Activated naive CD4-positive, alpha-beta T cell treated with anti-CD3 and anti-CD28 coated beads for 36 hours (primary cell): ENCODE measurements at regions not wholly inside any gene's neighbourhood (a gene's known extent, or its start where the extent isn't known, plus 50 kb on each side); places are given as distances from the start of the nearest gene placed in this dataset.

Source experiments
- CTCF ChIA-PET: fragments of 350-600 bp; sonication (Branson Sonifier 250); formaldehyde crosslinking; loops from one replicate; lab custom pipeline; 2021; ENCODE audit warnings: antibody characterized with exemption; lab: Charles Lee
- DNase-seq: peaks from one replicate; pipeline ENCODE4 v3.0.0-alpha.2; 2020
- H3K27ac Mint-ChIP-seq: one replicate; pipeline ENCODE4 v1.8.0; 2021; ENCODE audit warnings: mild to moderate bottlenecking, mixed read lengths
- H3K27me3 Mint-ChIP-seq: one replicate; pipeline ENCODE4 v1.8.0; 2021; ENCODE audit warnings: low read depth, mixed read lengths
- H3K36me3 Mint-ChIP-seq: one replicate; pipeline ENCODE4 v1.8.0; 2021; ENCODE audit warnings: low read depth, mixed read lengths
- H3K4me1 Mint-ChIP-seq: one replicate; pipeline ENCODE4 v1.8.0; 2021; ENCODE audit warnings: low read depth, mixed read lengths
- H3K4me3 Mint-ChIP-seq: one replicate; pipeline ENCODE4 v1.8.0; 2021; ENCODE audit warnings: mild to moderate bottlenecking, moderate library complexity, mixed read lengths
- H3K9me3 Mint-ChIP-seq: one replicate; pipeline ENCODE4 v1.8.0; 2021; ENCODE audit warnings: mixed read lengths
- intact Hi-C: fragments of 100-400 bp; cut with micrococcal nuclease; formaldehyde crosslinking; loops from one replicate; pipeline ENCODE4 v1.15.1; 2023

- CTCF ChIA-PET: interaction anchor here (0.6 kb wide), 1 partner anchor 320 kb away, joined by 4 read pairs; no protein-coding TSS in a partner anchor
- no peak overlapping the region for H3K4me3 Mint-ChIP-seq
- H3K27me3 Mint-ChIP-seq: peaks cover 44% of the 10 kb centered on the region
- DNase-seq: no peak
- no peaks in the 10 kb centered on the region for H3K9me3 Mint-ChIP-seq
- intact Hi-C loops: no loop called here
- peaks cover 6% of the 10 kb centered on the region for H3K4me1 Mint-ChIP-seq
- no peak overlapping the region for H3K27ac Mint-ChIP-seq
- no peaks in the 10 kb centered on the region for H3K36me3 Mint-ChIP-seq
These were observed 256.7 kb downstream of the BMP7 start for GRCh38 chr20:57009775-57010174.

- H3K36me3 Mint-ChIP-seq: no peaks in the 10 kb centered on the region
- intact Hi-C loops: no loop called here
- no peak overlapping the region for H3K27ac Mint-ChIP-seq
- H3K4me1 Mint-ChIP-seq: peaks cover 1% of the 10 kb centered on the region
- no peak for DNase-seq
- peaks cover 38% of the 10 kb centered on the region for H3K27me3 Mint-ChIP-seq
- no peaks in the 10 kb centered on the region for H3K9me3 Mint-ChIP-seq
- H3K4me3 Mint-ChIP-seq: no peak overlapping the region
- CTCF ChIA-PET: interaction anchor here (0.7 kb wide), 1 partner anchor 18 kb away, joined by 3 read pairs; no protein-coding TSS in a partner anchor
These were observed 253.8 kb downstream of the BMP7 start for GRCh38 chr20:57012691-57013090.

- Mint-ChIP-seq H3K27me3 (peaks cover 37% of the 10 kb centered on the region), H3K27ac (no peak overlapping the region), H3K4me1 (no peaks in the 10 kb centered on the region), H3K9me3 (no peaks in the 10 kb centered on the region), H3K4me3 (no peak overlapping the region), H3K36me3 (no peaks in the 10 kb centered on the region)
- CTCF ChIA-PET: interaction anchor here (0.7 kb wide), 1 partner anchor 19 kb away, joined by 3 read pairs; no protein-coding TSS in a partner anchor
- intact Hi-C loops: no loop called here
- no peak for DNase-seq
These were observed 253.2 kb downstream of the BMP7 start for GRCh38 chr20:57013217-57013616.

- no peak for DNase-seq
- Mint-ChIP-seq H3K4me1 (no peaks in the 10 kb centered on the region), H3K4me3 (no peak overlapping the region), H3K9me3 (no peaks in the 10 kb centered on the region), H3K27ac (no peak overlapping the region), H3K27me3 (peaks cover 38% of the 10 kb centered on the region), H3K36me3 (no peaks in the 10 kb centered on the region)
- intact Hi-C loops: no loop called here
- CTCF ChIA-PET: no interaction called here
These were observed 252.7 kb downstream of the BMP7 start for GRCh38 chr20:57013741-57014140.

- Mint-ChIP-seq H3K27ac (no peak overlapping the region), H3K27me3 (peaks cover 26% of the 10 kb centered on the region), H3K4me3 (no peak overlapping the region), H3K4me1 (no peaks in the 10 kb centered on the region), H3K36me3 (no peaks in the 10 kb centered on the region), H3K9me3 (no peaks in the 10 kb centered on the region)
- DNase-seq: no peak
- intact Hi-C loops: no loop called here
- CTCF ChIA-PET: no interaction called here
These were observed 246.1 kb downstream of the BMP7 start for GRCh38 chr20:57020364-57020763.

- Mint-ChIP-seq H3K27me3 (peaks cover 23% of the 10 kb centered on the region), H3K4me1 (no peaks in the 10 kb centered on the region), H3K36me3 (no peaks in the 10 kb centered on the region), H3K27ac (no peak overlapping the region), H3K9me3 (no peaks in the 10 kb centered on the region), H3K4me3 (no peak overlapping the region)
- DNase-seq: no peak
- intact Hi-C loops: no loop called here
- CTCF ChIA-PET: no interaction called here
These were observed 244.1 kb downstream of the BMP7 start for GRCh38 chr20:57022306-57022705.

GRCh38 chr20:57023007-57023406 is 243.4 kb downstream of the BMP7 start:
- Mint-ChIP-seq H3K27ac (no peak overlapping the region), H3K27me3 (peaks cover 23% of the 10 kb centered on the region), H3K4me1 (no peaks in the 10 kb centered on the region), H3K36me3 (no peaks in the 10 kb centered on the region), H3K9me3 (no peaks in the 10 kb centered on the region), H3K4me3 (no peak overlapping the region)
- intact Hi-C loops: no loop called here
- CTCF ChIA-PET: no interaction called here
- DNase-seq: no peak

- Mint-ChIP-seq H3K27me3 (peaks cover 23% of the 10 kb centered on the region), H3K4me3 (no peak overlapping the region), H3K4me1 (no peaks in the 10 kb centered on the region), H3K27ac (no peak overlapping the region), H3K36me3 (no peaks in the 10 kb centered on the region), H3K9me3 (no peaks in the 10 kb centered on the region)
- CTCF ChIA-PET: no interaction called here
- intact Hi-C loops: no loop called here
- DNase-seq: no peak
These were observed 242.4 kb downstream of the BMP7 start for GRCh38 chr20:57023997-57024396.

- Mint-ChIP-seq H3K4me3 (no peak overlapping the region), H3K27ac (no peak overlapping the region), H3K4me1 (no peaks in the 10 kb centered on the region), H3K27me3 (peaks cover 24% of the 10 kb centered on the region), H3K36me3 (no peaks in the 10 kb centered on the region), H3K9me3 (no peaks in the 10 kb centered on the region)
- intact Hi-C loops: no loop called here
- DNase-seq: no peak
- CTCF ChIA-PET: no interaction called here
These were observed 241.6 kb downstream of the BMP7 start for GRCh38 chr20:57024849-57025248.

GRCh38 chr20:57025261-57025660 is 241.2 kb downstream of the BMP7 start:
- H3K36me3 Mint-ChIP-seq: no peaks in the 10 kb centered on the region
- no peak for DNase-seq
- H3K27ac Mint-ChIP-seq: no peak overlapping the region
- no peak overlapping the region for H3K4me3 Mint-ChIP-seq
- intact Hi-C loops: no loop called here
- peaks cover 24% of the 10 kb centered on the region for H3K27me3 Mint-ChIP-seq
- CTCF ChIA-PET: no interaction called here
- H3K4me1 Mint-ChIP-seq: no peaks in the 10 kb centered on the region
- H3K9me3 Mint-ChIP-seq: no peaks in the 10 kb centered on the region

GRCh38 chr20:57025666-57026224 is 240.7 kb downstream of the BMP7 start:
- CTCF ChIA-PET: interaction anchor here (0.6 kb wide), 1 partner anchor 18 kb away, joined by 3 read pairs; no protein-coding TSS in a partner anchor
- no peak overlapping the region for H3K27ac Mint-ChIP-seq
- no peaks in the 10 kb centered on the region for H3K4me1 Mint-ChIP-seq
- no peaks in the 10 kb centered on the region for H3K9me3 Mint-ChIP-seq
- DNase-seq: no peak
- no peaks in the 10 kb centered on the region for H3K36me3 Mint-ChIP-seq
- no peak overlapping the region for H3K4me3 Mint-ChIP-seq
- H3K27me3 Mint-ChIP-seq: peaks cover 21% of the 10 kb centered on the region
- intact Hi-C loops: no loop called here

- H3K36me3 Mint-ChIP-seq: no peaks in the 10 kb centered on the region
- DNase-seq: no peak
- intact Hi-C loops: no loop called here
- H3K27ac Mint-ChIP-seq: no peak overlapping the region
- CTCF ChIA-PET: interaction anchor here (1.0 kb wide), 1 partner anchor 11 kb away, joined by 3 read pairs; no protein-coding TSS in a partner anchor
- H3K4me1 Mint-ChIP-seq: no peaks in the 10 kb centered on the region
- no peak overlapping the region for H3K4me3 Mint-ChIP-seq
- no peaks in the 10 kb centered on the region for H3K9me3 Mint-ChIP-seq
- peaks cover 23% of the 10 kb centered on the region for H3K27me3 Mint-ChIP-seq
These were observed 238.7 kb downstream of the BMP7 start for GRCh38 chr20:57027777-57028176.
